ENCODE measurements at regions not wholly inside any gene's neighbourhood (a gene's known extent, or its start where the extent isn't known, plus 50 kb on each side); places are given as distances from the start of the nearest gene placed in this dataset.

DNA sequence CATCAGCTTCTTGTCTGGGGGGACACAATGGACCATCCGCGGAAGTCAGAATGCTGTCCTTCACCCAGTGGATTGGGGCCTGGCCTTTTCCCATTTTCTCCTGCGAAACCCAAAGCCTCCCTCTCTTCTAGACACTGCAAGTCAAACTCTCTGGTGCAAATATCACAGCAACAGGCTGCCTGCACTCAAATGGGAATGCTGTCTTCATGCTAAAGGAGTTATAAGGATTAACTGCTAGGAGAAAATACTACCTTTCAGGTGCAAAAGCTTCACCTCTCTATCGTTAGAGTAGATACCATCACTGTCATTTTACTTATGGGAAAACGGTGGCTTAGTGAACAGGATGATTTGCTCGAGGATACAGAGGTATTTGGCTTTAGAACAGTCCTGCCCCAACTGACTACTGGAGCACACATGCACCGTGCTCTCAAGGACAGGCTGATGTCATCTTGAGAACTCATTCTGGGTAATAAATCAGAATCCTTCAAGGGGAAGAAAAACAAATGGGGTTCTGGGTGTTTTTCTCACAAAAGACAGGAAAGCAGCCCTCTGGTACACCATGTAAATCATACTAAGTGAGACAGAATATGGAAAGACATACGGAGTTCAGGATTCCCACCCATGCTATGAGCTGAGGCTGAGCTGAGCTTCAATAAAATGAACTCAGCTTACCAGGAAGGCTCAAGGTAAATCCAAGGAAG is 100.9 kb downstream of the SAMD9 start:
- DNase-seq (ENCODE audit: low read depth in 4 of 4, low spot score in 3 of 4), result no peak

DNA sequence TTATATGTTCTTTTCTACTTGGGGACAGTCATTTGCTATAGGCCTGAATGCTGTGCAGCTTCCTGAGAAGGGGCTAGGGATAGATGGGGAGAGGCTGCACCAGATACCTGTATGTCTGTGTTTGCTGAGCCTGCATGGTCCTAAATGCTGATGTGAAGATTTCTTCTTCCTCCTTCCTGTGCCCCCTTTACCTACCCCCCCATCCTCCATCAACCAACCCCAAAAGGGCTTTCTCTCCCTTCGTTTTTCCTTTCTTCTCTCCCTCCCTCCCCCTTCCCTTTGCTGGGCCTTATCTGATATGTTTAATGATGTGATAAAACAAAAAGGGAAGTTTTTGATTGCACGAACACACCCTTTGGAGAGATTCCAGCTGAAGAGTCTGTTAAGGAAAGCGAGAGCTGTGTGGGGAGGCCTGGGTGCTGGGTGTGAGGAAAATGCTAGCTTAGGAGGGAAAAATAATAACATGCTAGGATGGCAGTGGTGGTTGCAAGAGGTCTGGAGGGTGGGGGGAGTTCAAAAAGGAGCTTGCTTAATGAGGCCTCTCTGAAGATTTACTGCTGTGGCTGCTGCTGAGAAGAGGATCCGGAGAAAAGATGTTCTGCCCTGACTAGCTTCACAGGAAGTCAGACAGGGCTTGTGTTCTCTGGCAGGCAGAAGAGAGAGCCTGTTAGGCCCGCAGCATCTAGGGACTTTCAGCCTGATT is 101.8 kb downstream of the SAMD9 start:
- peak; percentile 29 to 60 (median 42) for DNase-seq (ENCODE audit: low read depth in 4 of 4, low spot score in 3 of 4)

GRCh38 chr7:93015101-93015778 is 102.5 kb downstream of the SAMD9 start:
- peak; percentile 27 to 42 (median 34) for DNase-seq (ENCODE audit: low read depth in 4 of 4, low spot score in 3 of 4)

DNA sequence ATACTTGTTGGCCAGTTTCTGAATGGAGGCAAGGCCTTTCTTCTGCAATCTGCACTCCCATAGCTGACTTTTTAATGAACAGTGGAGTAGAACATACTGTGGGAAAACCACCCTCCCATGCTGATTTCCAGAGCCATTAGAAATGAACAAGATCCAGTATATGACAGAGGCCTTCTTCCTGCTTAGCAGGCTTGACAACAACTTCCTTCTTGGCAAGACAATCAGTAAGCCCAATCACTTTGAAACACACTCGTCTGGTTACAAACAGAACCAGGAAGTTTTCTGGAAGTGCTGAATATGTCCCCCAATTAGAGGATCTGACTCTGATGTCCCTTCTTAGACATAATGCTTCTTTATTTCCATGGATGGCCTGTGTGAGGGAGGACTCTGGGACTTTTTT is 103.4 kb downstream of the SAMD9 start:
- DNase-seq (ENCODE audit: low read depth in 4 of 4, low spot score in 3 of 4), result no peak

DNA sequence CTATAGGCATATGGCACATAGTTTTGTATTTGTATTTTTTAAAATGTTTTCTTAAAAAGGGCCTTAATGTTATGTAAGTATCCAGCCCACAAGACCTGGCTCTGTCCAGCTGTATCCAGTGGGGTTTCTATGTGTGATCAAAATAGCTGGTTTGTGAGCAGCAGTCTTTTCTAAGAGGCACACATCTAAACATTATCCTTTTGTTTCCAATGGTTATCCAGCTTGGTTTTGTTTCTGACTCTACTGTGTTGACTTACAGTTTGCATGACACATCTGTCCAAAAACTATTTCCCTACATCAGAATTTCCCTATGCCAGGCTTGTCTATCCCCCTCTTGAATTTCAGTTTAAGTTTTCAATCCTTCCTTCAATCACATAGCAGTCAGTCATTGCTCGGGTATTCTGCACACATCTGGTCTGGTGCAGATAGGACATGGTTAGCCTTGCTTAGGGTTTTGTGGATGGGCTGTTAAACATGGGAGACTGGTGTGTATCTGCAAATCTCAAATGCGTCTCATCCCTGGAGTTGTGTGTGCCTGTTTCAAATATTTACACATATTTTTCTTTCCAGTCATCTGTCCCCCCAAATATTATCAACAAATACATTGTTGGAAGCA is 104.2 kb downstream of the SAMD9 start:
- DNase-seq (ENCODE audit: low read depth in 4 of 4, low spot score in 3 of 4), result no peak

DNA sequence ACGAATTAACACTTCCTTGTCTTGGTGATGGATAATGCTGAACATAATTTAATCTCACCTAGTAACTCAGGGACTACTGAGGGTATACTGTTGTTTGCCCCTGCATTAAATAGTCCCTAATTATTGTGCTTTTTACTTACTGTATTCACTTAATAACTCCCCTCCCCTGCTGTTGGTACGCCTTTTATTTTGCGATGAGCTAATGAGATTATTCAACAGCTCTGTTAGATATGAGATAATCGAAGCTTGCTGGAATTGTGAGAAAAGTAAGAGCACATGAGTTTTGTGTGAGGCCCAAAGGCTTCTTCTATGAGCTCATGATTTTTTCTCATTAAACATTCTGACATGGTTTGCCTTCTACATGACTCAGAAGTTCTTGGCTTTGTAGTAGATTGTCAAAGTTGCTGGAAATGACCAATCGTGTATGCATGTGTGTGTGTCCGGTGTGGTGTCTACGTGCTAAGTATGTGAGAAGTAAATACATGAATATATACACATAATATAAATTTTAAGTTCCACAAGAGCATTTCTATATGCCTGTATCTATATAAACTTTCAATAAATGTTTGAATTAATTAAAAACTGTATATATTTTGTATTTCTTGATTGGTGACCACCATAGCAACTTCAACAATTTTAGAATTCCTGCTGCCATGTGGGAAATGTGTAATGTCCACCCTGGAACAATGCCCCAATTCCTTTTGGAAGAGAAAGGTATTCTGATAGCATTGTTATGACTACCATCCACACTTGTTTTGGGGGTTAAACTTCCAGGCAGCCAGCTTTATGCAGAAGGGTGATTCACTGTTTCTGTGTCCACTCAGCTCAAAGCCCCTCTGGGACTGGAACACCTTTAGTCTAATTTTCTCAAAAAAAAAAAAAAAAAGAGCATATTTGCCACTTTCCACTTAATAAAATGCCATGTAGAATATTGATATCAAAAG is 106.2 kb downstream of the SAMD9 start:
- no peak for DNase-seq (ENCODE audit: low read depth in 4 of 4, low spot score in 3 of 4)

DNA sequence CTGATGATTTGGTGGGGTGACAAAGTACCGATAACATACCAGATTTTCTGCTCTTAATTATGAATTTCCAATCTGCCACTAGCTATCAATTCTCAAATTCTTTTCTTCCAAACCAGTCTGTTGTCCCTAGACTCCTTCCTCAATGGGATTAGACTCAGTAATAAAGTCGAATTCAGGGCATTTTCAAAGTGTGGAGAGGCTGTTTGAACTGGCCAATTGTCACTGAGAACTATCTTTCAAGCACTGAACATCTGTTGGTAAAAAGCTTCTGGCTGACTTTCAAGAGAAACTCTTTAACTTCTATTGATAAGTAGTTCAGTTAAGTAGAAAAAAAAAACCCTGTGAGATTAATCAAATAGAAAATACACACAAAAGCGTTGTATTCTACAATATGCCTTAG is 108.9 kb downstream of the SAMD9 start:
- DNase-seq (ENCODE audit: low read depth in 4 of 4, low spot score in 3 of 4), result no peak

GRCh38 chr7:93006480-93007095 is 111.2 kb downstream of the SAMD9 start:
- DNase-seq (ENCODE audit: low read depth in 4 of 4, low spot score in 3 of 4), result no peak

- no peak for DNase-seq (ENCODE audit: low read depth in 4 of 4, low spot score in 3 of 4)
These were observed 112.9 kb downstream of the SAMD9 start for GRCh38 chr7:93004906-93005305.

- no peak for DNase-seq (ENCODE audit: low read depth in 4 of 4, low spot score in 3 of 4)
These were observed 120.1 kb downstream of the SAMD9 start for GRCh38 chr7:92997719-92998118.

DNA sequence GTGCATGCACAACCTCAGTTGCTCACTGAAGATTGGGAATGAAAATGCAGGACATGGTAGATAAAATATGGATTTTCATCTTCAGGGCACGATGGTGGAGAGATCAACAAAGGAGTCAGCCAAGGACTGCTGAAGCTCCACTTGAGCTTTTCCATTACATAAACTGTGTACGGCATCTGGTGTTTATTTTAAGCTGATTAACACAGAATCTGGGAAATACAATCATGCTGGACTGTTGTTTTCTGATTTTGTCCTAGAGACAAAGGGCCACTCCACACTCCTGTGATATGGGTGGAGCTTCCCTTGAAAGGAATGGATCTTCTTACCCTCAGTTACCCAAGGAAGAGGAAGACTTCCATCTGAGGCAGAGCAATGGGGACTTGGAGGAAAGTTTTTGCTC is 120.6 kb downstream of the SAMD9 start:
- no peak for DNase-seq (ENCODE audit: low read depth in 4 of 4, low spot score in 3 of 4)

GRCh38 chr7:92994901-92995300 is 122.9 kb downstream of the SAMD9 start:
- DNase-seq (ENCODE audit: low read depth in 4 of 4, low spot score in 3 of 4), result no peak

GRCh38 chr7:92992932-92993331 is 124.8 kb downstream of the SAMD9 start:
- no peak for DNase-seq (ENCODE audit: low read depth in 4 of 4, low spot score in 3 of 4)

DNA sequence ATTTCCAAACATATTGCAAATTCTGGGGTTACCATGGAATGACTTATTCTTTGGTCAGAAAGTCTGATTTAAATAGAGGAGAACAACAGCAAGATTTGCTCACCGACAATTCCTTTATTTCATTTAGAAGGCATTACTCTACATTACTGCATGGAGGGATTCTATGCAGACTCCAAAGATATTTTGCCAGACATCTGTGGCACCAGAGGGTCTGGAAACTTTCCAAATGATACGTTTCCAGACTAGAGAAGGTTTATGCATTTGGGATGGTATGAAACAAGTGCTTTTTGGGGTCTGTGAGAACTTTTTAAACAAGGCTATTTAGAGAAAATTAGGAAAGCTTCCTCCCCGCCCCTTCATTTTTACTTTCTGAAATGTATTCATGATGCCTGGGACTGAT is 125.3 kb downstream of the SAMD9 start:
- DNase-seq (ENCODE audit: low read depth in 4 of 4, low spot score in 3 of 4), result no peak

- DNase-seq (ENCODE audit: low read depth in 4 of 4, low spot score in 3 of 4), result no peak
These were observed 126.6 kb downstream of the SAMD9 start for GRCh38 chr7:92991190-92991589.

DNA sequence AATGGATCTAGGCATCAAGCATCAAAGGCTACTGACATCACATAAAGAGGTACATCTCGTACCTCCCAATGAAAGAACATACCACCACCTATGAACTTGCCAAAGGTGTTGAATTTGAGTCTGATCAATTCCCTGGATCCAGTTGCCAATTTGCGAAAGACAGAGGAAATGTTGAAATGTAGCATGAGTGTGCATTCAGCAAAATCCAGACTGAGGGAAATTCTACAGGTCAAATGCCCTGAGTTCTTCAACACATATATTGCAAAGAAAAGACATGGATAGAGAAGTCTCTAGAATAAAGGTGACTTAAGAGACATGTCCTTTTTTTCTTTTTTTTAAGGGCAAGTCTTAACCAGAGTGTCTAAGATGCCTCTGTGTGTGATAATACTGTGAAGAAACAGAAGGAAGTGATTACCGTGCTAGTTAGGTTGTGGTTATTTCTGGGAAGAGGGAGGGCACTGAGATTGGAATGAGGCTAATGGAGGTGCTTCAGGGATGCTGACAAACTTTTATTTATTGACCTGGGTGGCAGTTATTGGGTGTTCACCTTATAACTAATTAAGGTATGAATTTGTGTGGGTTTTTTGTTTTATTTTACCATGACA is 128.7 kb downstream of the SAMD9 start:
- no peak for DNase-seq (ENCODE audit: low read depth in 4 of 4, low spot score in 3 of 4)

GRCh38 chr7:92988051-92988450 is 129.7 kb downstream of the SAMD9 start:
- DNase-seq (ENCODE audit: low read depth in 4 of 4, low spot score in 3 of 4), result peak in 1 of 4 donors; percentile 16

DNA sequence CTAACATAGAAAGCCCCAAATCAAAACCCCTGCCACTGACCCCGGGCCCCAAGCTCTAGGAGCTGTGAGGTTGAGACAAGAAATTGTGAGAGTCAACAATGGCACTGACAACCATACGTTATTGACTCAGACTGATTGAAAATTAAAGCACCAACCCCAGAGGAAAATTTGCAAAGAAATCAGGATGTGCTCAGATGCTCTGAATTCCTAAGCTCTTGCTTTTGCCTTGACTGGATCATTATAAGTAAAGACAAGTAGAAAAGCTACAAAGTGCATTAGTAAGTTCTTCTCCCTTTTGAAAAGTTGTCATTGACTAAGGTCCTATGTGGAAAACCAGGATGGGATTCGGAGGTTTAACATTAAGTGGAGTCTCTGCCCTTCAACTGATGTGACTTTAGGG is 130.2 kb downstream of the SAMD9 start:
- DNase-seq (ENCODE audit: low read depth in 4 of 4, low spot score in 3 of 4), result no peak

DNA sequence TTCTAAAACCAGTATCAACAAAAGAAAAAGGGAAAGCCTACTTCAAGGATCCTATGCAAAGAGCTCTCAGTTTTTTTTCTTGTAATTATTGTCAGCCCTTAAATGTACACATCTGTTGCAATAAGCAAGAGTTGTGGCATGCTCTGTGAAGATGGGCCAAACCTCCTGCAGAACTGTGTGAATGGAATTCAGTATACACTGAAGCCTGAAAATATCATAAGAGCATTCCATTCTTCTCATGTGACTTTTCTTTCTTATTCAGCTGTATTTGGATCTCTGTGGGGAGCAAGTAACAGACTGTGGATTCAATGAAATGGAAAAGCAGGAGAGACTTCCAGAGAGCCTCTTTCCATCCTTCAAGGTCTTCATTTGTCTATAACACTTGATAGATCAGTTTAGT is 130.7 kb downstream of the SAMD9 start:
- DNase-seq (ENCODE audit: low read depth in 4 of 4, low spot score in 3 of 4), result no peak
